ENCODE measurements at regions not wholly inside any gene's neighbourhood (a gene's known extent, or its start where the extent isn't known, plus 50 kb on each side); places are given as distances from the start of the nearest gene placed in this dataset.

DNA sequence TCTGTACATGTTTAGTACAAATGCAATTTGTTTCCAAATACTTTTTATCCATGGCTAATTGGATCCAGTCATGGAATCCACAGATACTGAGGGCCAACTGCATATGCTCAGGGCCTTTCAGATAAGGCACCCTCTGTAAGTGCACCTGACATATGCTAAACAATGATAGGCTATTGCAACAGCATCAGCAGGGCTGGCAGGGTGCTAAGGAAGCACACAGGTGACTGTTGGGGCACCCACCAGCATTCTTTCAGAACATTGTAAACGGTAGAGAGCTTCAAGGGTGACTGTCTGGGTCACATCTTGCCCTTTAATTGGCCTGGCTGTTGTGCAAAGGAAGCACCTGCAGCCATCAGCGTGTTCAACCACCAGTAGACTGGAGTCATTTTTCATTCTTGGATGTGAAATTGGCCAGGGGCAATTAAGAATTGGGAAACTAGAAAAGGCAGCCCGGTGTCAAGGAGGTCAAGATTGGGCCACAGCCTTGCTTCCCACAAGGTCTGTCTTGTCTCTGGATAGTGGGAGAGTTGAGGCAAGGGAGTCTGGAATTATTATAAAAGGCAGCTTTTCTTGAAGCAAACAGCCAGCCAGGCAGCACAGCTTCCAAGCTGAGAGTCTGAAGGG is 129.3 kb upstream of the RAI14 start:
- ATAC-seq: peak; percentile 71
- intact Hi-C loops (cut with micrococcal nuclease): loop anchor here (10.0 kb wide), 1 partner anchor 278 kb away; no protein-coding TSS in a partner anchor
- 11% methylated on average over 3 of the region's 3 CpGs for WGBS (ENCODE audit: insufficient coverage, low coverage, missing lambda C conversion rate)
- 0 out of 2 replicates have a peak overlapping the region, but pooled peaks have one; percentile 1 for H2AFZ ChIP-seq (ENCODE audit: low read depth, low read length)
- ChIA-PET POLR2A (interaction anchor here (0.6 to 1.6 kb wide), 8 partner anchors 10 to 388 kb away, joined by 3 to 6 read pairs (median 3); partner anchors contain the start of genes BRIX1 and RAD1), CTCF (ENCODE audit: low intra/inter-chr PET ratio) (no interaction called here)
- FAIRE-seq: peak; percentile 29
- H3K9me1 ChIP-seq (ENCODE audit: control insufficient read depth, insufficient read depth, low read length): no peaks in the 10 kb centered on the region
- no peaks in the 10 kb centered on the region for H4K20me1 ChIP-seq (replicated peaks; ENCODE audit: control insufficient read depth, insufficient read depth, low read length)
- H3K79me2 ChIP-seq (ENCODE audit: control insufficient read depth, insufficient read depth, low read length): no peaks in the 10 kb centered on the region
- peak overlapping the region; percentile 20 for H3K4me2 ChIP-seq (ENCODE audit: insufficient read depth, low read length)
- no peak overlapping the region for H3K27ac ChIP-seq (ENCODE audit: extremely low read depth, low read depth, low read length)
- H3K4me1 ChIP-seq (replicated peaks in 1 of 2; ENCODE audit: control insufficient read depth in 2 of 2, insufficient read depth in 2 of 2, low read length in 2 of 2): peaks cover 16 to 35% of the 10 kb centered on the region in 2 experiments; a peak in 3 of 5 replicates
- no peaks in the 10 kb centered on the region for H3K36me3 ChIP-seq (ENCODE audit: control insufficient read depth, insufficient read depth, low read length)
- H3K4me3 ChIP-seq: no peak overlapping the region
- peak overlapping the region in 1 of 2 experiments; percentile 46; a peak in 1 of 4 replicates for H3K9ac ChIP-seq (ENCODE audit: insufficient read depth in 1 of 2, low read depth in 2 of 2, low read length in 2 of 2)
- no peaks in the 10 kb centered on the region for H3K27me3 ChIP-seq (ENCODE audit: control insufficient read depth in 2 of 2, insufficient read depth in 2 of 2, low read length in 2 of 2)
- H3K9me3 ChIP-seq (replicated peaks; ENCODE audit: control insufficient read depth, insufficient read depth, low read depth, low read length): no peaks in the 10 kb centered on the region
- in situ Hi-C loops (cut with MboI): no loop called here
- DNase-seq (ENCODE audit: extremely low read depth in 1 of 4, low spot score in 3 of 4): peak; percentile 43 to 68 (median 59)
- BruUV-seq (replicated peaks): no TSS peak
- TF ChIP-seq DPF2 (IDR thresholded peaks at IDR 0.05): peak; percentile 85
- TF ChIP-seq TAL1 (IDR thresholded peaks at IDR 0.05): peak; percentile 90
- TF ChIP-seq, protein P1, sequence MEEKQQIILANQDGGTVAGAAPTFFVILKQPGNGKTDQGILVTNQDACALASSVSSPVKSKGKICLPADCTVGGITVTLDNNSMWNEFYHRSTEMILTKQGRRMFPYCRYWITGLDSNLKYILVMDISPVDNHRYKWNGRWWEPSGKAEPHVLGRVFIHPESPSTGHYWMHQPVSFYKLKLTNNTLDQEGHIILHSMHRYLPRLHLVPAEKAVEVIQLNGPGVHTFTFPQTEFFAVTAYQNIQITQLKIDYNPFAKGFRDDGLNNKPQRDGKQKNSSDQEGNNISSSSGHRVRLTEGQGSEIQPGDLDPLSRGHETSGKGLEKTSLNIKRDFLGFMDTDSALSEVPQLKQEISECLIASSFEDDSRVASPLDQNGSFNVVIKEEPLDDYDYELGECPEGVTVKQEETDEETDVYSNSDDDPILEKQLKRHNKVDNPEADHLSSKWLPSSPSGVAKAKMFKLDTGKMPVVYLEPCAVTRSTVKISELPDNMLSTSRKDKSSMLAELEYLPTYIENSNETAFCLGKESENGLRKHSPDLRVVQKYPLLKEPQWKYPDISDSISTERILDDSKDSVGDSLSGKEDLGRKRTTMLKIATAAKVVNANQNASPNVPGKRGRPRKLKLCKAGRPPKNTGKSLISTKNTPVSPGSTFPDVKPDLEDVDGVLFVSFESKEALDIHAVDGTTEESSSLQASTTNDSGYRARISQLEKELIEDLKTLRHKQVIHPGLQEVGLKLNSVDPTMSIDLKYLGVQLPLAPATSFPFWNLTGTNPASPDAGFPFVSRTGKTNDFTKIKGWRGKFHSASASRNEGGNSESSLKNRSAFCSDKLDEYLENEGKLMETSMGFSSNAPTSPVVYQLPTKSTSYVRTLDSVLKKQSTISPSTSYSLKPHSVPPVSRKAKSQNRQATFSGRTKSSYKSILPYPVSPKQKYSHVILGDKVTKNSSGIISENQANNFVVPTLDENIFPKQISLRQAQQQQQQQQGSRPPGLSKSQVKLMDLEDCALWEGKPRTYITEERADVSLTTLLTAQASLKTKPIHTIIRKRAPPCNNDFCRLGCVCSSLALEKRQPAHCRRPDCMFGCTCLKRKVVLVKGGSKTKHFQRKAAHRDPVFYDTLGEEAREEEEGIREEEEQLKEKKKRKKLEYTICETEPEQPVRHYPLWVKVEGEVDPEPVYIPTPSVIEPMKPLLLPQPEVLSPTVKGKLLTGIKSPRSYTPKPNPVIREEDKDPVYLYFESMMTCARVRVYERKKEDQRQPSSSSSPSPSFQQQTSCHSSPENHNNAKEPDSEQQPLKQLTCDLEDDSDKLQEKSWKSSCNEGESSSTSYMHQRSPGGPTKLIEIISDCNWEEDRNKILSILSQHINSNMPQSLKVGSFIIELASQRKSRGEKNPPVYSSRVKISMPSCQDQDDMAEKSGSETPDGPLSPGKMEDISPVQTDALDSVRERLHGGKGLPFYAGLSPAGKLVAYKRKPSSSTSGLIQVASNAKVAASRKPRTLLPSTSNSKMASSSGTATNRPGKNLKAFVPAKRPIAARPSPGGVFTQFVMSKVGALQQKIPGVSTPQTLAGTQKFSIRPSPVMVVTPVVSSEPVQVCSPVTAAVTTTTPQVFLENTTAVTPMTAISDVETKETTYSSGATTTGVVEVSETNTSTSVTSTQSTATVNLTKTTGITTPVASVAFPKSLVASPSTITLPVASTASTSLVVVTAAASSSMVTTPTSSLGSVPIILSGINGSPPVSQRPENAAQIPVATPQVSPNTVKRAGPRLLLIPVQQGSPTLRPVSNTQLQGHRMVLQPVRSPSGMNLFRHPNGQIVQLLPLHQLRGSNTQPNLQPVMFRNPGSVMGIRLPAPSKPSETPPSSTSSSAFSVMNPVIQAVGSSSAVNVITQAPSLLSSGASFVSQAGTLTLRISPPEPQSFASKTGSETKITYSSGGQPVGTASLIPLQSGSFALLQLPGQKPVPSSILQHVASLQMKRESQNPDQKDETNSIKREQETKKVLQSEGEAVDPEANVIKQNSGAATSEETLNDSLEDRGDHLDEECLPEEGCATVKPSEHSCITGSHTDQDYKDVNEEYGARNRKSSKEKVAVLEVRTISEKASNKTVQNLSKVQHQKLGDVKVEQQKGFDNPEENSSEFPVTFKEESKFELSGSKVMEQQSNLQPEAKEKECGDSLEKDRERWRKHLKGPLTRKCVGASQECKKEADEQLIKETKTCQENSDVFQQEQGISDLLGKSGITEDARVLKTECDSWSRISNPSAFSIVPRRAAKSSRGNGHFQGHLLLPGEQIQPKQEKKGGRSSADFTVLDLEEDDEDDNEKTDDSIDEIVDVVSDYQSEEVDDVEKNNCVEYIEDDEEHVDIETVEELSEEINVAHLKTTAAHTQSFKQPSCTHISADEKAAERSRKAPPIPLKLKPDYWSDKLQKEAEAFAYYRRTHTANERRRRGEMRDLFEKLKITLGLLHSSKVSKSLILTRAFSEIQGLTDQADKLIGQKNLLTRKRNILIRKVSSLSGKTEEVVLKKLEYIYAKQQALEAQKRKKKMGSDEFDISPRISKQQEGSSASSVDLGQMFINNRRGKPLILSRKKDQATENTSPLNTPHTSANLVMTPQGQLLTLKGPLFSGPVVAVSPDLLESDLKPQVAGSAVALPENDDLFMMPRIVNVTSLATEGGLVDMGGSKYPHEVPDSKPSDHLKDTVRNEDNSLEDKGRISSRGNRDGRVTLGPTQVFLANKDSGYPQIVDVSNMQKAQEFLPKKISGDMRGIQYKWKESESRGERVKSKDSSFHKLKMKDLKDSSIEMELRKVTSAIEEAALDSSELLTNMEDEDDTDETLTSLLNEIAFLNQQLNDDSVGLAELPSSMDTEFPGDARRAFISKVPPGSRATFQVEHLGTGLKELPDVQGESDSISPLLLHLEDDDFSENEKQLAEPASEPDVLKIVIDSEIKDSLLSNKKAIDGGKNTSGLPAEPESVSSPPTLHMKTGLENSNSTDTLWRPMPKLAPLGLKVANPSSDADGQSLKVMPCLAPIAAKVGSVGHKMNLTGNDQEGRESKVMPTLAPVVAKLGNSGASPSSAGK (IDR thresholded peaks at IDR 0.05): peak; percentile 28
- peak; percentile 46; the same call in 1 of the 2 replicates for TF ChIP-seq CEBPG (CRISPR knock-in tag; IDR thresholded peaks at IDR 0.05)
- TF ChIP-seq CEBPG (tag; conservative IDR thresholded peaks at IDR 0.05 in 1 of 2, IDR thresholded peaks at IDR 0.05 in 1 of 2): 0 out of 4 replicates have a peak, but pooled peaks of 1 of the 2 experiments have one; percentile 10
- TF ChIP-seq NR4A1 (CRISPR knock-in tag; IDR thresholded peaks at IDR 0.05): no peak
- TF ChIP-seq NR4A1 (tag; IDR thresholded peaks at IDR 0.05): peak; percentile 64; the same call in 1 of the 2 replicates
- TF ChIP-seq PML (IDR thresholded peaks at IDR 0.05; ENCODE audit: low read length): peak; percentile 74
- TF ChIP-seq ZNF584 (CRISPR knock-in tag; IDR thresholded peaks at IDR 0.05; ENCODE audit: low read depth): no peak
- TF ChIP-seq, protein P2, sequence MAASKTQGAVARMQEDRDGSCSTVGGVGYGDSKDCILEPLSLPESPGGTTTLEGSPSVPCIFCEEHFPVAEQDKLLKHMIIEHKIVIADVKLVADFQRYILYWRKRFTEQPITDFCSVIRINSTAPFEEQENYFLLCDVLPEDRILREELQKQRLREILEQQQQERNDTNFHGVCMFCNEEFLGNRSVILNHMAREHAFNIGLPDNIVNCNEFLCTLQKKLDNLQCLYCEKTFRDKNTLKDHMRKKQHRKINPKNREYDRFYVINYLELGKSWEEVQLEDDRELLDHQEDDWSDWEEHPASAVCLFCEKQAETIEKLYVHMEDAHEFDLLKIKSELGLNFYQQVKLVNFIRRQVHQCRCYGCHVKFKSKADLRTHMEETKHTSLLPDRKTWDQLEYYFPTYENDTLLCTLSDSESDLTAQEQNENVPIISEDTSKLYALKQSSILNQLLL (CRISPR knock-in tag; IDR thresholded peaks at IDR 0.05; ENCODE audit: borderline replicate concordance): no peak

All from K562 (cell line).